ENCODE measurements at regions not wholly inside any gene's neighbourhood (a gene's known extent, or its start where the extent isn't known, plus 50 kb on each side); places are given as distances from the start of the nearest gene placed in this dataset.

GRCh38 chr13:61078976-61079770 lies 336.5 kb downstream of the PCDH20 start:
- Histone ChIP-seq H3K36me3 (no peaks in the 10 kb centered on the region), H3K27ac (no peak overlapping the region), H3K4me3 (no peak overlapping the region), H3K4me1 (no peaks in the 10 kb centered on the region), H3K27me3 (no peaks in the 10 kb centered on the region), H3K9me3 (no peaks in the 10 kb centered on the region)
- TF ChIP-seq POLR2A (IDR thresholded peaks at IDR 0.05) (no peak), CTCF (IDR thresholded peaks at IDR 0.05) (no peak), POLR2AphosphoS5 (IDR thresholded peaks at IDR 0.05; ENCODE audit: insufficient read depth in 1 of 2, low read depth in 1 of 2) (no peak)
- DNase-seq (ENCODE audit: extremely low spot score in 2 of 2) = no peak
- intact Hi-C loops (cut with DNase I) = no loop called here

GRCh38 chr13:61052175-61052574 lies 363.5 kb downstream of the PCDH20 start:
- Histone ChIP-seq H3K4me1 (no peaks in the 10 kb centered on the region), H3K4me3 (no peak overlapping the region), H3K27ac (no peak overlapping the region), H3K27me3 (no peaks in the 10 kb centered on the region), H3K36me3 (no peaks in the 10 kb centered on the region), H3K9me3 (no peaks in the 10 kb centered on the region)
- DNase-seq (ENCODE audit: extremely low spot score in 2 of 2) = no peak
- TF ChIP-seq POLR2A (IDR thresholded peaks at IDR 0.05) (no peak), POLR2AphosphoS5 (IDR thresholded peaks at IDR 0.05; ENCODE audit: insufficient read depth in 1 of 2, low read depth in 1 of 2) (no peak), CTCF (IDR thresholded peaks at IDR 0.05) (no peak)
- intact Hi-C loops (cut with DNase I) = no loop called here

GRCh38 chr13:61045251-61045650 lies 370.4 kb downstream of the PCDH20 start:
- Histone ChIP-seq H3K36me3 (no peaks in the 10 kb centered on the region), H3K27ac (no peak overlapping the region), H3K9me3 (no peaks in the 10 kb centered on the region), H3K27me3 (no peaks in the 10 kb centered on the region), H3K4me1 (no peaks in the 10 kb centered on the region), H3K4me3 (no peak overlapping the region)
- no peak for DNase-seq (ENCODE audit: extremely low spot score in 2 of 2)
- TF ChIP-seq POLR2AphosphoS5 (IDR thresholded peaks at IDR 0.05; ENCODE audit: insufficient read depth in 1 of 2, low read depth in 1 of 2) = no peak
- intact Hi-C loops (cut with DNase I) = no loop called here

GRCh38 chr13:61040181-61040580 lies 375.5 kb downstream of the PCDH20 start:
- H3K4me3 ChIP-seq = no peak overlapping the region
- intact Hi-C loops (cut with DNase I) = no loop called here
- H3K36me3 ChIP-seq = no peaks in the 10 kb centered on the region
- TF ChIP-seq CTCF (IDR thresholded peaks at IDR 0.05) (no peak), POLR2AphosphoS5 (IDR thresholded peaks at IDR 0.05; ENCODE audit: insufficient read depth in 1 of 2, low read depth in 1 of 2) (no peak), POLR2A (IDR thresholded peaks at IDR 0.05) (no peak)
- H3K9me3 ChIP-seq = no peaks in the 10 kb centered on the region
- no peaks in the 10 kb centered on the region for H3K27me3 ChIP-seq
- H3K4me1 ChIP-seq = no peaks in the 10 kb centered on the region
- H3K27ac ChIP-seq = no peak overlapping the region
- no peak for DNase-seq (ENCODE audit: extremely low spot score in 2 of 2)

- Histone ChIP-seq H3K4me3 (no peak overlapping the region), H3K27me3 (no peaks in the 10 kb centered on the region), H3K4me1 (no peaks in the 10 kb centered on the region), H3K36me3 (no peaks in the 10 kb centered on the region), H3K9me3 (no peaks in the 10 kb centered on the region), H3K27ac (no peak overlapping the region)
- no peak for DNase-seq (ENCODE audit: extremely low spot score in 2 of 2)
- intact Hi-C loops (cut with DNase I) = no loop called here
- no peak for TF ChIP-seq CTCF (IDR thresholded peaks at IDR 0.05)
- no peak for TF ChIP-seq POLR2A (IDR thresholded peaks at IDR 0.05)
- no peak for TF ChIP-seq POLR2AphosphoS5 (IDR thresholded peaks at IDR 0.05; ENCODE audit: insufficient read depth in 1 of 2, low read depth in 1 of 2)
These were observed 376.3 kb downstream of the PCDH20 start for GRCh38 chr13:61039302-61039701.

Measured in vagina (tissue), 2 donors.